Adipocyte (in vitro differentiated cells): ENCODE measurements at regions not wholly inside any gene's neighbourhood (a gene's known extent, or its start where the extent isn't known, plus 50 kb on each side); places are given as distances from the start of the nearest gene placed in this dataset.
"Not testable (repeated sequence)": the region's sequence is repeated elsewhere in the genome, so short reads cannot be mapped to it uniquely, and the experiment has no call there.

Experiments used
- DNase-seq: peaks from one replicate; pipeline ENCODE4 v3.0.0-alpha.2; 2015; ENCODE audit warnings: low read depth
- H3K27me3 ChIP-seq: replicated peaks from 2 replicates; pipeline ENCODE4 v1.7.0; 2013; ENCODE audit warnings: mild to moderate bottlenecking, low read length, moderate library complexity; ENCODE audit not compliant: control insufficient read depth, insufficient read depth
- H3K36me3 ChIP-seq: 2 replicates; pipeline ENCODE4 v1.7.0; 2013; ENCODE audit warnings: low read length, mild to moderate bottlenecking, moderate library complexity; ENCODE audit not compliant: control insufficient read depth, insufficient read depth, severe bottlenecking
- H3K4me1 ChIP-seq: 2 replicates; pipeline ENCODE4 v1.7.0; 2013; ENCODE audit warnings: mild to moderate bottlenecking, low read length, moderate library complexity; ENCODE audit not compliant: control insufficient read depth, insufficient read depth
- H3K4me3 ChIP-seq: 2 replicates; pipeline ENCODE4 v1.7.0; 2013; ENCODE audit warnings: mild to moderate bottlenecking, low read length, moderate library complexity
- H3K9ac ChIP-seq: 2 replicates; pipeline ENCODE4 v1.7.0; 2013; ENCODE audit warnings: mild to moderate bottlenecking, low read length, moderate library complexity
- H3K9me3 ChIP-seq: 2 replicates; pipeline ENCODE4 v1.7.0; 2013; ENCODE audit warnings: mild to moderate bottlenecking, low read length, moderate library complexity; ENCODE audit not compliant: control insufficient read depth

- Histone ChIP-seq H3K27me3 (no peaks in the 10 kb centered on the region), H3K36me3 (no peaks in the 10 kb centered on the region), H3K9me3 (no peaks in the 10 kb centered on the region), H3K4me1 (no peaks in the 10 kb centered on the region), H3K9ac (no peak overlapping the region), H3K4me3 (no peak overlapping the region)
- DNase-seq, result no peak
Measured at GRCh38 chr7:109868215-109868860, 1222.6 kb upstream of the LRRN3 start.

DNA sequence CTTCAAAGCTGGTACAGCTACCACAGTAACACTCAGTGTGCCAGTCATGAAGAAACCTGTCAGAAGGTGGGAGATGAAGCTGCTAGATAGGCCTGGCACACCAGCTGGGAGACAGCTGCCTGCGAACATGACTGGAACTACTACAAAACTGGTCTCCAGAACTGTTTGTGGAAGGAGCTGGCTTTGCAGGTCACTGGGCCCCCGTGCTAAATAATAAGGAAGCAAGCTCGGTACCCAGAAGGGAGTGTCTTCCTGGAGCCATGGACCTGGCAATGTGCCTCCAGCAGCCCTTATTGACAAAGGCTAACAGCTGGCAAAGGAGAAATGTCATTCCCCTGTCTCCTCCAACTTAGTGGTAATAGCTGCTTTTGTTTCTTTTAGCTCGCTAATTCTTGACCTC, 1217.6 kb upstream of the LRRN3 start:
- no peaks in the 10 kb centered on the region for H3K36me3 ChIP-seq
- H3K9ac ChIP-seq, result no peak overlapping the region
- no peaks in the 10 kb centered on the region for H3K27me3 ChIP-seq
- no peak for DNase-seq
- H3K4me1 ChIP-seq, result no peaks in the 10 kb centered on the region
- H3K4me3 ChIP-seq, result no peak overlapping the region
- H3K9me3 ChIP-seq, result no peaks in the 10 kb centered on the region

DNA sequence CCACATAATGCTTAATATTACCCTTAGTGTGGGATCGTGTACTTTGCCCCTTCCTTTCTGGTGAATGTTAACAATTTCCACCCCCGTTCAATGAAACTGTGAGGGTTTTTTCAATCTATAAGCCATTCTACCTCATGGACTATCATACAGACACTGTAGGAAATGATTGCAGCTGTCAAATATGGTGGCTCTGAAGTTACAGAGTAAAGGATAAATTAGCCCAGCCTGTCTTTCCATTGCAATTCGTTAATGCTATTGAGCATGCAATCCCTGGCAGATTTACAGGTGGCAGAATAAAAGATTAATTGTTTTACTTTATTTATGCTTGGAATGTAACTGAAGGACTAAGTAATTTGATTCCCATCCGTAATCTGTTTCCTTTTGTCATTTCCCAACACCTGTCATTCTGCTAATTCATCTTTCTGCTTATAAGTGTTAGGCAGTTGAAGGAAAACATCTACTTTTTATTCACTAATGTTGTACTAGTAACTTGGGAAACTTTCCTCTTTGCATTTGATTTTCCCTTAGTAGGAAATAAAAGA, 1211.6 kb upstream of the LRRN3 start:
- Histone ChIP-seq H3K4me3 (no peak overlapping the region), H3K4me1 (no peaks in the 10 kb centered on the region), H3K36me3 (no peaks in the 10 kb centered on the region), H3K27me3 (no peaks in the 10 kb centered on the region), H3K9ac (no peak overlapping the region), H3K9me3 (no peaks in the 10 kb centered on the region)
- no peak for DNase-seq

DNA sequence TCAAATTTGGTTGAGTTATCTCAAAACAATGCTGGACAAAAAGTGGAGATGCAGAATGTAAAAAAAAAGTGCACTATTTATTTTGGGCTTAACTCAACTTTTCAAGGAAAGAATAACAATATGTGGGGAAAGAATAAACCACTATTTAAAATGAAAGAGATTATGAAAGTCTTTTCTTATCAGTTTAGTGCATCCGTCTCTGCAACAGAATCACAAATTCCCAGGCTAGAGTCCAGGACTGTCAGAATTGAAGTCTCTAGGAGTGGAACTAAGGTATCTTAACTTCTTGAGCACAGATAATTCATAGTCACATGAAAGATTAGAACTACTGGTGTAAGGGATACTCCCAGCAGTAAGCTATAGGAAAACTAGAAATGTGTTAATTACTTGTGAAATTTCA, 1200.3 kb upstream of the LRRN3 start:
- Histone ChIP-seq H3K9ac (no peak overlapping the region), H3K4me1 (peaks cover 6% of the 10 kb centered on the region)

GRCh38 chr7:109893231-109893630, 1197.7 kb upstream of the LRRN3 start:
- Histone ChIP-seq H3K27me3 (no peaks in the 10 kb centered on the region), H3K4me3 (peak overlapping the region; percentile 83), H3K9ac (peak overlapping the region; percentile 72), H3K36me3 (no peaks in the 10 kb centered on the region), H3K9me3 (no peaks in the 10 kb centered on the region), H3K4me1 (peaks cover 6% of the 10 kb centered on the region)
- no peak for DNase-seq

More for the DNA sequence above, 1200.3 kb upstream of the LRRN3 start:
- Histone ChIP-seq H3K4me3 (no peak overlapping the region), H3K9me3 (no peaks in the 10 kb centered on the region), H3K36me3 (no peaks in the 10 kb centered on the region), H3K27me3 (no peaks in the 10 kb centered on the region)
- DNase-seq, result no peak

DNA sequence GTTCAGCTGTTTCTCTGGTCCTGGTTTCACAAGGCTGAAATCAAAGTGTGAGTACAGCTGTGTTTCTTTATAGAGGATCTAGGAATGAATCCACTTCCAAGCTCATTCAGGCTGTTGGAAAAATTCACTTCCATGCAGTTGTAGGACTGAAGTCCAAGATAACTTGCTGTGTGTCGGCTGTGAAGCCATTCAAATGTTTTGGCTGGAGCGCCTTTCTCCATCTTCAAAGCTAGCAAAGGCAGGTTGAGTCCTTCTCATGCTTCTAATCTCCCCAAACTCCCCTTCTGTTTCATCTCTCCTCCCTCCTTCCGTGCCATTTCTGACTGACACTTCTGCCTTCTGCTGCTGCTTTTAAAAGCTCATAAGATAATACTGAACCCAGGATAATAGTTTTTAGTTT, 1195.4 kb upstream of the LRRN3 start:
- Histone ChIP-seq H3K4me3 (no peak overlapping the region), H3K9ac (no peak overlapping the region), H3K9me3 (no peaks in the 10 kb centered on the region), H3K27me3 (no peaks in the 10 kb centered on the region), H3K4me1 (peaks cover 6% of the 10 kb centered on the region), H3K36me3 (no peaks in the 10 kb centered on the region)
- no peak for DNase-seq

GRCh38 chr7:109901926-109902325, 1189.0 kb upstream of the LRRN3 start:
- H3K9me3 ChIP-seq, result no peaks in the 10 kb centered on the region
- no peak overlapping the region for H3K9ac ChIP-seq
- H3K36me3 ChIP-seq, result no peaks in the 10 kb centered on the region
- no peak overlapping the region for H3K4me3 ChIP-seq
- no peaks in the 10 kb centered on the region for H3K27me3 ChIP-seq
- peaks cover 6% of the 10 kb centered on the region for H3K4me1 ChIP-seq
- DNase-seq, result no peak

DNA sequence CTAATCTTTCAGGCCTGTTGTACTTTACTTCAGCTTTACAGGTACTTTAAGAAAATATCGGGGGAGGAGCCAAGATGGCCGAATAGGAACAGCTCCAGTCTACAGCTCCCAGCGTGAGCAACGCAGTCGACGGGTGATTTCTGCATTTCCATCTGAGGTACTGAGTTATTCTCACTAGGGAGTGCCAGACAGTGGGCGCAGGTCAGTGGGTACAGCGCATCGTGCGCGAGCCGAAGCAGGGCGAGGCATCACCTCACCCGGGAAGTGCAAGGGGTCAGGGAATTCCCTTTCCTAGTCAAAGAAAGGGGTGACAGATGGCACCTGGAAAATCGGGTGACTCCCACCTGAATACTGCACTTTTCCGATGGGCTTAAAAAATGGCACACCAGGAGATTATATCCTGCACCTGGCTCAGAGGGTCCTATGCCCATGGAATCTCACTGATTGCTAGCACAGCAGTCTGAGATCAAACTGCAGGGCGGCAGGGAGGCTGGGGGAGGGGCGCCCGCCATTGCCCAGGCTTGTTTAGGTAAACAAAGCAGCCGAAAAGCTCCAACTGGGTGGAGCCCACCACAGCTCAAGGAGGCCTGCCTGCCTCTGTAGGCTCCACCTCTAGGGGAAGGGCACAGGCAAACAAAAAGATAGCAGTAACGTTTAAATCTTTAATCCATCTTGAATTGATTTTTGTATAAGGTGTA, 1185.4 kb upstream of the LRRN3 start:
- H3K36me3 ChIP-seq, H3K9ac ChIP-seq, DNase-seq, H3K27me3 ChIP-seq, H3K4me3 ChIP-seq, H3K4me1 ChIP-seq, H3K9me3 ChIP-seq: not testable (repeated sequence)

GRCh38 chr7:109915670-109916069, 1175.3 kb upstream of the LRRN3 start:
- Histone ChIP-seq H3K9ac (no peak overlapping the region), H3K4me3 (no peak overlapping the region), H3K4me1 (no peaks in the 10 kb centered on the region), H3K9me3 (no peaks in the 10 kb centered on the region), H3K27me3 (no peaks in the 10 kb centered on the region), H3K36me3 (no peaks in the 10 kb centered on the region)
- no peak for DNase-seq

DNA sequence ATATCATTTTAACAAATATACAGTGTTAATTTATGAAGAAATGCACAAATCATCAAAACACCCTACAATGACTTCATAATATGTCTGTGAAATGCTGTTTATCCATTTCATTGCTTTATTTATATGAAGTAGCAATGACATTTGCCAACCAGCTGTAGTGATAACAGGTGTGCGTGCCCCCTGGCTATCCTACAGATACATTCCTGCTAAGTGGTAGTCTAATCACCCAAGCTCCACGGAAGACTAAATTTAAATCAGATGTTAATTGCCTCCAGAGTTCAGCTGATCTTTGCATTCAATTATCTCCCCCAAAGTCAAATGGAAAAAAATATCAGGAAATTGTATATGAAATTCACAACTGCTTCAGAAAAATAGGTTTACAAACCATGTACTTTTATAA, 1164.2 kb upstream of the LRRN3 start:
- Histone ChIP-seq H3K27me3 (no peaks in the 10 kb centered on the region), H3K36me3 (no peaks in the 10 kb centered on the region), H3K4me1 (no peaks in the 10 kb centered on the region), H3K9me3 (peaks cover 3% of the 10 kb centered on the region), H3K9ac (no peak overlapping the region), H3K4me3 (no peak overlapping the region)
- DNase-seq, result no peak

DNA sequence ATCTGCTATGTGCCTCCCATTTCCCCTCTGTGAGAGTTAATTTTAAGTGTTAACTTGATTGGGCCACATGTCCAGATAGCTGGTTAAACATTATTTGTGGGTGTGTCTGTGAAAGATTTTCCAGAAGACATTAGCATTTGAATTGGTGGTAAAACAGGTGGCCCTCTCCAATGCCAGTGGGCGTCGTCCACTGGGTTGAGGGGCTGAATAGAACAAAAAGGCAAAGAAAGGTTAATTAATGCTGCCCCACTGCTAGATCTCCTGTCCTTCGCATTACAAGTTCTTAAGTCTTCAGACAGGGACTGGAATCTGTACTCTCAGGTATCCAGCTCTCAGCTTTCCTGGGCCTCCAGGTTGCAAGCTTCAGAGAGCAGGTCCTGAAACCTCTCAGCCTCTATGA, 1160.9 kb upstream of the LRRN3 start:
- peaks cover 3% of the 10 kb centered on the region for H3K9me3 ChIP-seq
- H3K4me1 ChIP-seq, result no peaks in the 10 kb centered on the region
- no peak for DNase-seq

More for the DNA sequence above, 1160.9 kb upstream of the LRRN3 start:
- H3K36me3 ChIP-seq, result no peaks in the 10 kb centered on the region
- no peak overlapping the region for H3K4me3 ChIP-seq
- H3K9ac ChIP-seq, result no peak overlapping the region
- H3K27me3 ChIP-seq, result no peaks in the 10 kb centered on the region
